Cerebellar cortex (tissue), 1 donor: ENCODE measurements at regions not wholly inside any gene's neighbourhood (a gene's known extent, or its start where the extent isn't known, plus 50 kb on each side); places are given as distances from the start of the nearest gene placed in this dataset.
"Not testable (repeated sequence)": the region's sequence is repeated elsewhere in the genome, so short reads cannot be mapped to it uniquely, and the experiment has no call there.

Experiments
- DNase-seq: peaks from one replicate; pipeline ENCODE4 v3.0.0-alpha.2; 2015; ENCODE audit warnings: low spot score

GRCh38 chr2:4695281-4695861 is 992.0 kb downstream of the DCDC2C start:
- no peak for DNase-seq

GRCh38 chr2:4715065-4715464 is 977.1 kb upstream of the SOX11 start:
- no peak for DNase-seq

- DNase-seq = no peak
These were observed 973.4 kb upstream of the SOX11 start for GRCh38 chr2:4718777-4719176.

GRCh38 chr2:4725618-4726017 is 966.6 kb upstream of the SOX11 start:
- no peak for DNase-seq

- no peak for DNase-seq
These were observed 959.6 kb upstream of the SOX11 start for GRCh38 chr2:4732560-4732959.

GRCh38 chr2:4745056-4745991 is 946.9 kb upstream of the SOX11 start:
- peak; percentile 9 for DNase-seq

- no peak for DNase-seq
These were observed 938.5 kb upstream of the SOX11 start for GRCh38 chr2:4753721-4754120.

- no peak for DNase-seq
These were observed 929.2 kb upstream of the SOX11 start for GRCh38 chr2:4762951-4763376.

- no peak for DNase-seq
These were observed 926.2 kb upstream of the SOX11 start for GRCh38 chr2:4765787-4766530.

GRCh38 chr2:4775668-4776067 is 916.5 kb upstream of the SOX11 start:
- no peak for DNase-seq

- no peak for DNase-seq
These were observed 911.5 kb upstream of the SOX11 start for GRCh38 chr2:4780679-4781078.

- DNase-seq = no peak
These were observed 909.5 kb upstream of the SOX11 start for GRCh38 chr2:4782647-4783046.

- DNase-seq = no peak
These were observed 900.7 kb upstream of the SOX11 start for GRCh38 chr2:4791488-4791887.

- no peak for DNase-seq
These were observed 900.1 kb upstream of the SOX11 start for GRCh38 chr2:4792126-4792525.

- DNase-seq = no peak
These were observed 888.8 kb upstream of the SOX11 start for GRCh38 chr2:4803396-4803795.

- not testable (repeated sequence) for DNase-seq
These were observed 878.0 kb upstream of the SOX11 start for GRCh38 chr2:4814137-4814536.

- no peak for DNase-seq
These were observed 864.3 kb upstream of the SOX11 start for GRCh38 chr2:4827836-4828235.

GRCh38 chr2:4828682-4829374 is 863.4 kb upstream of the SOX11 start:
- DNase-seq = no peak

- DNase-seq = no peak
These were observed 860.4 kb upstream of the SOX11 start for GRCh38 chr2:4831751-4832150.

GRCh38 chr2:4832642-4833041 is 859.5 kb upstream of the SOX11 start:
- DNase-seq = no peak

GRCh38 chr2:4838626-4839025 is 853.6 kb upstream of the SOX11 start:
- no peak for DNase-seq

GRCh38 chr2:4840791-4841190 is 851.4 kb upstream of the SOX11 start:
- DNase-seq = no peak
